DMS 273 (cell line): ENCODE measurements at regions not wholly inside any gene's neighbourhood (a gene's known extent, or its start where the extent isn't known, plus 50 kb on each side); places are given as distances from the start of the nearest gene placed in this dataset.
A peak's percentile ranks its signal among the peaks of the same experiment; 100 is the strongest.
"Not testable (repeated sequence)": the region's sequence is repeated elsewhere in the genome, so short reads cannot be mapped to it uniquely, and the experiment has no call there.

Source experiments
- DNase-seq: peaks from one replicate; lab custom pipeline; 2025; ENCODE audit not compliant: unreplicated experiment; lab: John Stamatoyannopoulos, UW

DNA sequence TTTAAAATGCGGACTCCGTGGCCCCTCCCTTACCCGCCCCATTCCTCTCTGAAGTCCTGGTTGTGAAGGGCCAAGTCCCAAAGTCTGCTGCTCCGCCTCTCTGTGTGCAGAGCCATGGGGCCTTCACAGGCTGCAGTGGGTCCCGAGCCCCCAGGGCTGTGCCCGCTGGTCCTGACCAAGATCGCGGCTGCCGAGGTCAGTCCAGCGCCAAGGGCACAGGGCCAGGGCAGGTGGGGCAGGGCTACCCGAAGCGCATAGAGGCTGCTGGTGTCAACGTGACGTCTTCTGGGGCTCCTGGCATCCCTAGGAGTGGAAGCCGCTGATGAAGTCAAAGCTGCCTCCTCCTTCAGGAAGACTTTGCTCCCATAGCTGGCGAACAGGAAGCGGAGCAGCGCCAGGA is 858.8 kb downstream of the TUBA3C start:
- not testable (repeated sequence) for DNase-seq

GRCh38 chr13:18319653-18320052 is 862.0 kb downstream of the TUBA3C start:
- not testable (repeated sequence) for DNase-seq

- not testable (repeated sequence) for DNase-seq
These were observed 878.3 kb downstream of the TUBA3C start for GRCh38 chr13:18303240-18303813.

DNA sequence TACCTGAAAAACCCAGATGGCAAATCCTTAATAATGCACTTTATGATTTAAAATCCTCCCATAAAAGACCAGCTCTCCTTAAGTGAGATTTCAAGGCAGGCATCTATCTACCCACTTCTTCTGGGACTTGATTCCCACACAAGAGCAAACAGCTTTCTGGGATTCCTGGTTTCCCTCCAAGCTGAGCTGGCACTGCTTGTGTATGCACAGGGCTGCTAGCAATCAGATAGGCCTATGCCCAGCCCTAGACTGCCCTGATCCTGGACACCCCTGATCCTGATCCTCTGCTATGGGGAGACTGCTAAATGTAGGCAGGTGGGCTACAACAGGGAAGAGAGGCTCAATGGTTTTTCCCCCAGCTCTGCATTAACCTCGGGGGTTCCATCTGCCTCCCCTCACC is 880.7 kb downstream of the TUBA3C start:
- DNase-seq = not testable (repeated sequence)

GRCh38 chr13:18297359-18297758 is 884.3 kb downstream of the TUBA3C start:
- not testable (repeated sequence) for DNase-seq

- DNase-seq = not testable (repeated sequence)
These were observed 885.0 kb downstream of the TUBA3C start for GRCh38 chr13:18296617-18297016.

DNA sequence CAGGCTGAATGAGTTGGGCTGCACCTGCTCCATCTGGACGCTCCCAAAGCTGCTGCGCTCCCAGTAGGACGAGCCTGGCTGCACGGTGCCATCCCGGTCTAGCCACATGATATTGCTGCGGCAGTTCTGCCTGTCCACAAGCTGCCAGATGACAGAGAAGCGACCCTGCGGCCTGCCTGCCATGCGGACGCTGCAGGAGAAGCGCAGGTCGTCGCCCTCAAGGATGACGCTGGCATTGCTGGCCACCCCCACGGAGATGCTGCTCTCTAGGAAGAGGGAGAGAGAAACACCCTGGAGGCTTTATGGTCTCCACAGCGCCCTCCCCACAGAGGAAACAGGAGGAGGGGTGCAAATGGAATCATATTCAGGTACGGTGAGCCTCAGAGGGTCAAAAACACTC is 887.3 kb downstream of the TUBA3C start:
- not testable (repeated sequence) for DNase-seq

GRCh38 chr13:18286848-18287247 is 894.8 kb downstream of the TUBA3C start:
- DNase-seq = not testable (repeated sequence)

GRCh38 chr13:18285663-18286062 is 896.0 kb downstream of the TUBA3C start:
- DNase-seq = not testable (repeated sequence)

GRCh38 chr13:18284040-18284439 is 897.6 kb downstream of the TUBA3C start:
- not testable (repeated sequence) for DNase-seq

DNA sequence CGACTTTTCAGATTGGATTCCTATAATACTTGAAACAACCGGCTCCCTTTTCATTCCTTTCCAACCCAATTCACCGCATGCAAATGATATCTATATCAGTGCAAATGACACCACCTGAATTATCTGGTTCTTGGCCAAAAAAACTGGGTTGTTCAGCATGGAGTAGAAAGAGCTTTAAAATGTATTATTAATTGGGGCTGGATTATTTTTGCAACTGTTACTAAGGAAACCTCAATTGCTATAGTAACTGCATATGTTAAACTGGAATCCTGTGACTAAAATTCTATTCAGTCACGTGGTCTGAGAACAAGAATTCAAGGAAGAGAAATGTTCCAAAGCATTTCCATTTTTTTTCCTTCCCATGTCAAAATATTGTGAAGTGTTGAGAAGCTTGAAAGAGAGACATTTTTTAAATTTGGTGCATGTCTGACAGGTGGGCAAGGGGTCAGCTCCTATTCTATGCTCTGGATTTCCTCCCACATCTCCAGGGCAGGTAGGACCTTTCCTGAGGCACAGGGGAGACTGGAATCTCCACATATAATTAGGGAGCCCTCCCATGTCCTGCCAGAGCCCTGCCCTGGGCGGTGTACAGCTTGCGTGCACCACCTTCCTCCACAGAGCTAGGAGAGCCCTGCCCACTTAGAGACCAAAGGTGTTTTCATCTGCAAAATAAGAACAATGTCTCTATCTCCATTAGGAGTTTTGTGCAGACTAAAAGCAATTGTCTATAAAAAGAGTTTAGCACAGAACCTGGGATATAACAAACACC is 899.6 kb downstream of the TUBA3C start:
- DNase-seq = not testable (repeated sequence)

DNA sequence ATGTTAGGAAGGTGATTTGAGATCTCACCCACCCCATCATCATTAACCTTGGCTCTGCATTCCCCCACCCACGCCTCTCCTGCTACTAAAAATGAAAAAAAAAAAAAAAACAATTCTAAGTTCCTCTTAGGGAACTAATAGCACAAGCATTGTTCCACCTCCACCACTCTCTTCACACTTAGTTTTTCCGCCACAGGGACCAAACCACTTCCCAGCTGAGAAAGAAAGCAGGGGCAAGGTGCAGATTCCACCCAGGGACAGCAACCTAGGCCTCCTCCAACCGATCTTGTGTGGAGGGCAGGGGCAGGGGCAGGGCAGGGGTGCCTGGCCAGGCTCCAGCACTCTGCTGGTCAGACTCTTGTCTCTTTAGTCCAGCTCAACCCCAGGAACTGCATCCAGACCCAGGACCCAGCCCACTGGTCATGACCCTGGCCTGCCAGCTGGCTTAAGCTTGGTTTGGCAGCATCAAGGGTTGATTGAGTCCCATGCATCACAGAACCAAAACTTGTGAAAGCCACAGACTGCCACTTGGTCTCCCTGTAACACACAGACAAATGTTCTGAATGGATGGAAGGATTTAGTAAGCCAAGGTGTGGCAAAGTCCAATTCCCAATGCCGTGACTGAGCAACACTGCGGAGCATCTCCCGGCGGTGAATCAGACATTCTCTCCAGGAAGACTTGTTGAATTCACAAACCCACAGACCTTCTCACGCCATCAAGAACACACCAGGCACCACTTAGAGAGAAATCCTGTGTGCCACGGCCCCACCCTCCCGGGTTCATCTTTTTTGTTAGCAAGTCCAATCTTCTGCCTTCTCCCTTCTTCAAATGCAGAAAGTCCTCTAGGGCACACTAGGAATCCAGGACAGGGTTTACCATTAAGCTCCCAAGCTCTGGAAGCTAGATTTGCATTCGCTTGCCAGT is 900.5 kb downstream of the TUBA3C start:
- DNase-seq = not testable (repeated sequence)

GRCh38 chr13:18279971-18280370 is 901.7 kb downstream of the TUBA3C start:
- DNase-seq = not testable (repeated sequence)

- not testable (repeated sequence) for DNase-seq
These were observed 904.3 kb downstream of the TUBA3C start for GRCh38 chr13:18277372-18277771.

DNA sequence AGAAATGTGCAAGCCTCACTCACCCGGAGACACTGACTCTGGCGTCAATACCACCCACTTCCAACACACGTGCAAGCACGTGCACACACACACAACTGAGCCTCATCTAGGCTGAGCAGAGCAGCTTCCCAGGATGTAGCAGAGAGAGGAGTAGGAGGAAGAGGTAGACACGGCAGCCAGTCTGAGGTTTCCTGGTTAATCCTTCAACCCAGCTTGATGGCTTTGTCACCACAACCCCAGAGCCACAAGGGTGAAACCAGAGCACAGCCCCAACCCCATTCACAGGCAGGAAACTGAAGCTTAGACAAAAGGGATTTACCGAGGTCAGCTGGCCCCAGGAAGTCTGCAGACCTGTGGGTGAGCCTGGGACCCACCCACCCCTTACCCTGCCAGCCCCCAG is 905.3 kb downstream of the TUBA3C start:
- DNase-seq = not testable (repeated sequence)

- DNase-seq = not testable (repeated sequence)
These were observed 907.7 kb downstream of the TUBA3C start for GRCh38 chr13:18273785-18274514.

DNA sequence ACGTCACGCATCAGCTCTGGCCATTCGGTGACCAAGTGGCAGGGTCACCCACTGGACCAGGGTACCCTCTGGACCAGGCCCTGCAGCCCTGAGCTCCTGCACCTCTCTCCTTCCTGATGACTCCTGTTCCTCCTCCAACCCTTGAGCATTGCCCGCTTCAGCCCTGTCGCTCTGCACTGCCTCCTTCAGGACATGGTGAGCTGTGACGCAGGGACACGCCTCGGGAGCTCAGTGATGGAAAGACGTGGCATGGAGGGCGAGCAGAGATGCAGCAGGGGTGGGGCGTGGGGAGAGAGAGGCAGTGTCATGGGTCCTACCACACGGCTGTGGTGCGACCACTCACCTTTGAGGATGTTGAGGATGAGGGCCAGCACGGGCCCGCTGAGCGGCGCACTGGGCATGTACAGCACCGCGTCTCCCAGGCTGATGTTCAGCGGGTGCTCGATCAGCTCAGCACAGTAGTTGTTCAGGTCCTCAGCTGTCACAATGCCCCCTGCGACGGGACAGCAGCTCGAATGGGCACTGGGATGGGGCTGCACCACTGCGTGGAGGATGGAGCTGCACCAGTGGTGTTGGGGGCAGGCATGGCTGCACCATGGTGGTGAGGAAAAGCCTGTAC is 922.7 kb downstream of the TUBA3C start:
- not testable (repeated sequence) for DNase-seq

DNA sequence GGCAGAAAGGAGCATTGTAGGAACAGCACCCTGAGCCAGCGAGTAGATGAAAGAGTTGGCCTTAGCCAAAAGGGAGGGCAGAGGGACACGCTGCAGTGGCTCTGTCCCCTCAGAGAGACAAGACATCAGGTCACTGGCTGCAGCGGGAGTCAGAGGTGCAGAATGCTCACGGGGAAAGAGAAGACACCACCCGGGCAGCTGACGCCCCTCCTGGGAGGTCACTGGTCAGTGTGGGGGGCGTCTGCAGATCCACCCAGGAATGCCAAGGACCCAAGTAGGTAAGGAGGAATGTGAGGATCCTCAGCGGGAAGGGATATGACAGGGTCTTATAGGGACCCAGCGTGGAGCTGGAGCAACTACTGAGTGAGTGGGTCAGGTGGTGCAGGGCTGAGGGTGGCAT is 923.9 kb downstream of the TUBA3C start:
- DNase-seq = not testable (repeated sequence)

DNA sequence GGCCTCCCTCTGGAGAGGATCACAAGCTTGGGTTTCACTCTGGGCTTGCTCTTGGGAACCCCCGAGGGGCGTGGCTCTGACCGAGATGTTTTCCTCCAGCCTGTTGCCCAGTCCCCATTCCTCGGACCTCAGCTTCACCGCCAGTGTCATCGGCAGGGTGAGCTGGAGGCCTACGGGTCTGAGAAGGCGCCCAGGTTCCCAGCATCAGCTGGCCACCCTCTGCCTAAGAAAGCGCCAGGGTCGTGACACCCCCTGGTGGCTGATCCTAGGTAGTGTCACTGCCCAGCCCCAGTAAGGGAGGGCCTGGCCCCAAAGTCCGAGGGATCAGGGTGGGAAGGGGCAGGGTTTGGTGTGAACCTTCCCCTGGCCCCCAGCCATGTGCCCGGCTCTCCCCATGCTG is 928.8 kb downstream of the TUBA3C start:
- not testable (repeated sequence) for DNase-seq

DNA sequence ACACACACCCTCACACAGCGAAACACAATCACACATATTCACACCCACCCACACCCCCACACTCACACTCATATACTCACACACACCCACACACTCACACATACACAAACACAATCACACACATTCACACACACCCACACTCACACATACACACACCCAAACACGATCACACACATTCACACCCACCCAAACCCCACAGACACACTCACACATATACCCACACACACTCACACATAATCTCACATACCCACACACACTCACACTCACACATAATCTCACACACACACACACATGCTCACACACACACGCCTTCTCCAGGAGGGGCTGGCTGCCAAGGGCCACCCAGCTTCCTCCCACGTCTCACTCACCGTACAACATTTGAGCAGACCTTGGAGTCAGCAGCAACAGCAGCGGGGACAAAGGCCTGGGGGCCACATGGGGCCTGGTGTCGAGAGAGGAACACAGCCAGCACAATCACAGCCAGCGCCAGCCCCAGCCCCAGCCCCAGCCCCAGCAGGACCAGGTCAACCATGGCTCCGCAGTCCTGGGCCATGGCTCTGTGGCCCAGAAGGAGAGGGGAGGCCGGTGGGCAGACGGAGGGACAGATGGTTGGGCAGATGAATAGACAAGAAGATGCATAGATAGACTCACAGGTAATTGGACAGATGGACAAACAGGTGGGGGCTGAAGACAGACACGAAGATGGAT is 932.9 kb downstream of the TUBA3C start:
- DNase-seq = peak; percentile 8
